Skeletal muscle tissue (tissue), 3 donors: ENCODE measurements at regions not wholly inside any gene's neighbourhood (a gene's known extent, or its start where the extent isn't known, plus 50 kb on each side); places are given as distances from the start of the nearest gene placed in this dataset.
"Not testable (repeated sequence)": the region's sequence is repeated elsewhere in the genome, so short reads cannot be mapped to it uniquely, and the experiment has no call there.

Source experiments
- H3K27ac ChIP-seq: one replicate; pipeline ENCODE4 v1.7.0; 2013; ENCODE audit warnings: mild to moderate bottlenecking, low read depth, low read length, inconsistent platforms
- H3K27me3 ChIP-seq, 3 donors: one replicate each; pipeline ENCODE4 v1.7.0; 2013; ENCODE audit warnings: low read length in 3 of 3; ENCODE audit not compliant: control insufficient read depth in 3 of 3, insufficient read depth in 3 of 3
- H3K36me3 ChIP-seq, 3 donors: one replicate each; pipeline ENCODE4 v1.7.0; 2013; ENCODE audit warnings: low read length in 3 of 3; ENCODE audit not compliant: control insufficient read depth in 3 of 3, insufficient read depth in 3 of 3
- H3K4me1 ChIP-seq, 3 donors: one replicate each; pipeline ENCODE4 v1.7.0; 2013; ENCODE audit warnings: low read length in 3 of 3, mild to moderate bottlenecking in 3 of 3; ENCODE audit not compliant: control insufficient read depth in 3 of 3, insufficient read depth in 3 of 3
- H3K4me3 ChIP-seq, 3 donors: one replicate each; pipeline ENCODE4 v1.7.0; 2013; ENCODE audit warnings: low read length in 3 of 3
- H3K9ac ChIP-seq, 3 donors: one replicate each; pipeline ENCODE4 v1.7.0; 2013; ENCODE audit warnings: low read length in 3 of 3, mild to moderate bottlenecking in 3 of 3, moderate library complexity in 2 of 3, low read depth in 1 of 3
- H3K9me3 ChIP-seq, 3 donors: one replicate each; pipeline ENCODE4 v1.7.0; 2013; ENCODE audit warnings: low read length in 3 of 3; ENCODE audit not compliant: control insufficient read depth in 3 of 3
- donor health status: Osteomylitis.

DNA sequence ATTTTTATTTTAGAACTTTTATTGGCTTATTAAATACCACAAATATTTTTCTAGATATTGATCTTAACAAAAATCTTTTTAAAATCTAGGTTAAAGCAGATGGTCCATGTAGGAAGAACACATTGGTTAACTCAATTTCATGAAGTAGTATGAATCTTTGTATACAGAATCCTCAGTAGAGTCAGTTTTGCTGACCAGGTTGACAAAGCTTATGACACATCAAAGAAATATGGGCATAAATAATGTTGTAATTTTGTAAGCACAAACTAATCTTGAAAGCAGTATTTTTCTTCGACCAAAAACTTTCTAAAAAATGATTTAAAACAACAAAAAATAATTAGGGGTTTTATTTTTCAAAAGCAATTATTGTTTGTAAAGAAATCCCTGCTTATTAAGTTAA is 479.3 kb upstream of the PCDH10 start:
- no peaks in the 10 kb centered on the region for H3K27me3 ChIP-seq
- H3K9me3 ChIP-seq: no peaks in the 10 kb centered on the region
- H3K4me1 ChIP-seq: no peaks in the 10 kb centered on the region
- no peak overlapping the region for H3K27ac ChIP-seq
- no peaks in the 10 kb centered on the region for H3K36me3 ChIP-seq
- H3K9ac ChIP-seq: no peak overlapping the region
- no peak overlapping the region for H3K4me3 ChIP-seq

DNA sequence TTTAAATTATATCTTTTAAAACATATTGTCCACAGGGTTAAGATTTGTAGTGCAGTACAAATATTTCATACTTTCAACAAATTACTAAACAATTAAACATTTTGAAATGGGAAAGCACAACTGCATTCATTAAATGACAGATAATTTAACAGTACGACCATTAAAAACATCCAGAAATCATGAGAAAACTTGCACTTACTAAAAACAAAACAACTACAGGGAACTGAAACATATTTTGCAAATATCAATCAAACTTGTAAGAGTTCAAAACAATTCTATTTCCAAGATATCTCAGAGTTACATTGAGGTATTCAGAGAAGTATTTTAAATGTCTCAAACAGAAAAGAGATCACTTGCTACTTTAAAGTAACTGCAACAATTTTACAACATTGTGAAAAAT is 478.5 kb upstream of the PCDH10 start:
- H3K9ac ChIP-seq: no peak overlapping the region
- H3K4me3 ChIP-seq: no peak overlapping the region
- no peaks in the 10 kb centered on the region for H3K9me3 ChIP-seq
- H3K27me3 ChIP-seq: no peaks in the 10 kb centered on the region
- no peaks in the 10 kb centered on the region for H3K4me1 ChIP-seq
- H3K27ac ChIP-seq: no peak overlapping the region
- H3K36me3 ChIP-seq: no peaks in the 10 kb centered on the region

DNA sequence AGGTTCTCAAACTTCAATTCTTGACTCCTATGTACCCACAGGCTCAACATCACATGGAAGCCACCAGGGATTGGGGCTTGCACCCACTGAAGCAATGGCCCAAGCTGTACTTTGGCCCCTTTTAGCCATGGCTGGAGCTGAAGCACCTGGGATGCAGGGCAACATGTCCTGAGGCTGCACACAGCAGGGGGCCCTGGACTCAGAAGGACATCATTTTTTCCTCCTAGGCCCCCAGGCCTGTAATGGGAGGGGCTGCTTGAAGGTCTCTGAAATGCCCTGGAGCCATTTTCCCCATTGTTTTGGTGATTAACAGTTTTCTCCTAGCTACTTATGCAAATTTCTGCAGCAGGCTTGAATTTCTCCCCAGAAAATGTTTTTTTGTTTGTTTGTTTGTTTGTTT is 465.1 kb upstream of the PCDH10 start:
- H3K4me1 ChIP-seq: no peaks in the 10 kb centered on the region
- no peak overlapping the region for H3K27ac ChIP-seq
- no peaks in the 10 kb centered on the region for H3K9me3 ChIP-seq
- H3K36me3 ChIP-seq: no peaks in the 10 kb centered on the region
- H3K27me3 ChIP-seq: no peaks in the 10 kb centered on the region
- no peak overlapping the region for H3K4me3 ChIP-seq
- H3K9ac ChIP-seq: no peak overlapping the region

DNA sequence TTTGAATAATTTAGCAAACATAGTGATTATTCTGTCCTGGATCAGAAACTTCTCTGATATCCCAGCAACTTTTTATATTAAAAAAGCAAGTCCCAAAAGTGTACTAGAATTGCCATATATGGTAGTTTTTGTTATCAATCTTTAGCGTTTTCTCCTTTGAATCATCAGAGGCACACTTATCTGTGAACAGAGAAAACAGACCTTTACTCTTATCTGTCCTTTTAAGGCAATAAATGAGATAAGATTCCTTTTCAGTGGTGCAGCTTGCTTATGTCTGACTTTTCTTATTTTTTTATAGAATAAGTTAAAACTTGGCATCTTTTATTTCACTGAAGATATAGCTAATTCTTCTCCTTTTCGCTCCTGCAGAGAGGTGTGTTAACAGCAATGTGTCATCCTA is 458.1 kb upstream of the PCDH10 start:
- Histone ChIP-seq H3K4me3 (no peak overlapping the region), H3K27me3 (no peaks in the 10 kb centered on the region), H3K4me1 (no peaks in the 10 kb centered on the region), H3K27ac (no peak overlapping the region), H3K9ac (no peak overlapping the region), H3K36me3 (no peaks in the 10 kb centered on the region), H3K9me3 (peaks cover 0 to 3% (median 2%) of the 10 kb centered on the region in 3 donors)

DNA sequence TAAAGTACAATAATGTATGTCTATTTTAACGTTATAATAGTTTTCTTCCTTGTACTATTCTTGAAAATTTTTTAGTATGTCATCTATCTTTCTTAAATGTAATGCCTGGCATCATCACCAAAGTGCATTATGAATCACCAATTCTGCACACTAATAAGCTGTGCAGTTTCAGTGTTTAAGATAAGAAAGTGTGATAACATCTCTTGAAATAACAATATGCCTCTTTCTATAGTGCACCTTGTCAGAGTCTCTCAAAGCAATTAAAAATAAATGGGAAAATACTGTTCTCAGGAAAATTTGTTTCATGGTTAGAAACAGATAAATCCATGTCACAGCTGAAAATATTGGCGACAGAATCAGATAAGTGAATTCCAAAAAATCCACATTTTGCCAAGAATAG is 457.4 kb upstream of the PCDH10 start:
- Histone ChIP-seq H3K9me3 (peaks cover 0 to 3% (median 2%) of the 10 kb centered on the region in 3 donors), H3K4me1 (no peaks in the 10 kb centered on the region), H3K9ac (no peak overlapping the region), H3K4me3 (no peak overlapping the region), H3K27ac (no peak overlapping the region), H3K27me3 (no peaks in the 10 kb centered on the region), H3K36me3 (no peaks in the 10 kb centered on the region)

DNA sequence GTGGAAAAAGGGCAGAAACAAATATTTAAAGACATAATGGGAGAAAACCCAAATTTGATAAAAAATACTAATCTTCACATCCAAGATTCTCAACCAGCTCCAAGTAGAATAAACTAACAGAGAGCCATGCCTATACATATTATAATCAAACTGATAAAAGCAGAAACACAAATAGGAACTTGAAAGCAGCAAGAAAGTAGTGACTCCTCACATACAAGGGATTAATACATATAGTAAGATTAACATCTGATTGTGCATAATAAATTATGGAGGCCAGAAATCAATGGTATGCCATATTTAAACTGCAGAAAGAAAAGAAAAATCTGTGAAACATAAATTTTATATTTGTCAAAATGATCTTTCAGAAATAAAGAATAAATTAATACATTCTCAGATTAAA is 454.3 kb upstream of the PCDH10 start:
- Histone ChIP-seq H3K4me3 (no peak overlapping the region), H3K9ac (no peak overlapping the region), H3K4me1 (no peaks in the 10 kb centered on the region), H3K27me3 (no peaks in the 10 kb centered on the region), H3K9me3 (peaks cover 0 to 3% (median 2%) of the 10 kb centered on the region in 3 donors), H3K27ac (no peak overlapping the region), H3K36me3 (no peaks in the 10 kb centered on the region)

DNA sequence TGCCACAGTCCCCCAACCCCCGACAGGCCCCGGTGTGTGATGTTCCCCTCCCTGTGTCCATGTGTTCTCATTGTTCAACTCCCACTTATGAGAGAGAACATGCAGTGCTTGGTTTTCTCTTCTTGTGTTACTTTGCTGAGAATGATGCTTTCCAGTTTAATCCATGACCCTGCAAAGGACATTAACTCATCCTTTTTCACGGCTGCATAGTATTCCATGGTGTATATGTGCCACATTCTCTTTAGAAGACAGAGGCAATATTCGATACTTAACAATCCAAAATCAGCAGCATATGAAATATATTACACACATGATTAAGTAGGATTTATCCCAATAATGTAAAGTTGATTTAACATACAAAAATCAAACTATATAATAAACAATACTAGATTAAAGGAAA is 451.6 kb upstream of the PCDH10 start:
- H3K9ac ChIP-seq: not testable (repeated sequence)

DNA sequence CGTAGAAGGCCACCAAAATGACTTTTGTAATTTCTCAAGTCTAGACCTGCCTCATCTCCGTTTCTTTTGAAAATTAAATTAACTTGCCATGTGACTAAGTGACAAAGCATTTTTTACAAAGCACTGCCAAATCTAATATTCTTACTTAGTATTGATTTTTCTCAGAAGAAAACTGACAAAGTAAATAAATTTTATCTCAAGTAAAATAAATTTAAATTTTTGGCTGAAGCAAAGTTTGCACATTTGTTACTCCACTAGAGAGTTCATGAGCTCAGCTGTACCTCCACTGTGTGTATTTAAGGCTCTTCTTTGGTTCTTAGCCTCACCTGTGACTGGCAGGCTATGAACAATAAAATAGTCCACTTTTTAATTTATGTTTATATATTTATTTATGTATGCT is 441.1 kb upstream of the PCDH10 start:
- Histone ChIP-seq H3K27me3 (no peaks in the 10 kb centered on the region), H3K4me3 (no peak overlapping the region), H3K9ac (no peak overlapping the region), H3K27ac (no peak overlapping the region), H3K9me3 (no peaks in the 10 kb centered on the region), H3K36me3 (no peaks in the 10 kb centered on the region), H3K4me1 (no peaks in the 10 kb centered on the region)

More for the DNA sequence above, 451.6 kb upstream of the PCDH10 start:
- H3K4me3 ChIP-seq, H3K36me3 ChIP-seq, H3K4me1 ChIP-seq, H3K9me3 ChIP-seq, H3K27me3 ChIP-seq, H3K27ac ChIP-seq: not testable (repeated sequence)

DNA sequence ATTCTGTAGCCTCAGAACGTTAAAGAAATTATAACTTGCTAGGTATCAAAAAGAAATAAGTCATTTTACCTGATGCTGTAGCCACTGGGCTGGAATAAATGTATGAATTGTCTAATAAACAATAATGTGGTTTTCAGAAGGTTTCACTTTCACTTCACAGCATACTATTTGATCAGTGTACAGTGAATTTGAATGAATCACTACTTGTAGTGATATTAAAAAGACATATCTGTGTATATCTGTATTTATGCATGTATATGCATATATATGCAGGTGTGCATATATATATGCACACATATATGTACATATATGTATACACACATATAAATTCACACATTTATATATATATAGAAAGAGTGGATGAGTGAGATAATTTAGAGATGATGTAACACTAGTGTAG is 440.0 kb upstream of the PCDH10 start:
- Histone ChIP-seq H3K27ac (no peak overlapping the region), H3K4me1 (no peaks in the 10 kb centered on the region), H3K9ac (no peak overlapping the region), H3K9me3 (no peaks in the 10 kb centered on the region), H3K36me3 (no peaks in the 10 kb centered on the region), H3K4me3 (no peak overlapping the region), H3K27me3 (no peaks in the 10 kb centered on the region)

DNA sequence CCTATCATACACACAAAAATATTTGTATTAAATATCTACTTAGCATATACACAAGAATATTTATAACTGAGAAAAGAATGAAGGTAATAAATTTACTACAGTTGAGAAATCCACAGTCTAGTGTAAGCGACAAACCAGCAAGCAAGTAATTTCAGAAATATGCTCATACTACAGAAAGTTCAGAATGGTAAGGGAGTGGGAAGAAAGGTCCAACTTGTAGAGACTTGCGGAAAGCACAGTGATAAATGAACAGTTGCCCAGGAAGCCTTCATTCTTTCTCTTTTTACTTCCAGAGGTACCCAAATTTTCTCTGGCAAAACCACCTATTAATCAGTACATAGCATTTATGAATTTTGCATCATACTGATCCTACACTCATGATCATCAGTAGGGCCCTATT is 438.1 kb upstream of the PCDH10 start:
- Histone ChIP-seq H3K4me3 (no peak overlapping the region), H3K9me3 (no peaks in the 10 kb centered on the region), H3K9ac (no peak overlapping the region), H3K27me3 (no peaks in the 10 kb centered on the region), H3K27ac (no peak overlapping the region), H3K4me1 (no peaks in the 10 kb centered on the region), H3K36me3 (no peaks in the 10 kb centered on the region)

DNA sequence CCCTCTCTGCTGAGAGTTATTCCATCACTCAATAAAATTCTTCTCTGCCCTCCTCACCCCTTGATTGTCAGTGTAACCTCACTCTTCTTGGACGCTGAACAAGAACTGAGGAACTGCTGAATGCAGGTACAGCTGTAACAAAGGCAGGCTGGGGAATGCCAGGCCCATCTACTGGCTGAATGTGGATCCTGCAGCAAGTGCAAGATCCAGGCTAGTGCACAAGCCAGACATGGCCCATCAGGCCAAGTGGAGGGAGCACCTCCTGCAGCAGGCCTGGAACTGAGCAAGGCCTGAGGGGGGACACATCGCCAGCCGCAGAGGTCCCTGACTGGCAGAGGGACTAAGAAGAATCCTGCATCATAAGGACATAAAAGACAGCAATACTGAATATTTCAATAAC is 411.8 kb upstream of the PCDH10 start:
- no peaks in the 10 kb centered on the region for H3K4me1 ChIP-seq
- H3K9me3 ChIP-seq: peaks cover 0 to 2% (median 0%) of the 10 kb centered on the region in 3 donors
- no peak overlapping the region for H3K9ac ChIP-seq
- no peaks in the 10 kb centered on the region for H3K36me3 ChIP-seq
- H3K4me3 ChIP-seq: no peak overlapping the region
- H3K27ac ChIP-seq: no peak overlapping the region
- no peaks in the 10 kb centered on the region for H3K27me3 ChIP-seq
